HEK293T (cell line): ENCODE measurements at regions not wholly inside any gene's neighbourhood (a gene's known extent, or its start where the extent isn't known, plus 50 kb on each side); places are given as distances from the start of the nearest gene placed in this dataset.

ENCODE experiments used
- CTCF ChIA-PET: fragments of 350-600 bp; formaldehyde crosslinking; extraction: SDS; loops from one replicate; lab custom pipeline; 2021; ENCODE audit warnings: antibody characterized with exemption, inconsistent platforms; lab: Yijun Ruan, JAX
- POLR2A ChIA-PET: fragments of 350-600 bp; formaldehyde crosslinking; extraction: SDS; loops from one replicate; lab custom pipeline; 2020; ENCODE audit warnings: antibody characterized with exemption, inconsistent platforms; lab: Yijun Ruan, JAX
- DNase-seq: peaks from one replicate; pipeline ENCODE4 v3.0.0; 2012; ENCODE audit warnings: mixed read lengths; ENCODE audit errors: extremely low spot score
- ARNT ChIP-seq: fragments of 450-650 bp; IDR thresholded peaks from 2 replicates; pipeline ENCODE4 v1.6.1; 2017; ENCODE audit warnings: mild to moderate bottlenecking
- BHLHE40 ChIP-seq: fragments of 450-650 bp; IDR thresholded peaks from 2 replicates; pipeline ENCODE4 v1.6.1; 2016; ENCODE audit warnings: mild to moderate bottlenecking, moderate library complexity, borderline replicate concordance
- CTBP1 ChIP-seq: fragments of 450-650 bp; IDR thresholded peaks from 2 replicates; pipeline ENCODE4 v1.6.1; 2016; ENCODE audit warnings: borderline replicate concordance
- ELF4 ChIP-seq: fragments of 450-650 bp; IDR thresholded peaks from 2 replicates; pipeline ENCODE4 v1.6.1; 2017; ENCODE audit warnings: antibody characterized with exemption
- FOXA1 ChIP-seq: fragments of 450-650 bp; IDR thresholded peaks from 2 replicates; pipeline ENCODE4 v1.6.1; 2016; ENCODE audit warnings: mild to moderate bottlenecking
- FOXK2 ChIP-seq: fragments of 450-650 bp; IDR thresholded peaks from 2 replicates; pipeline ENCODE4 v1.6.1; 2016; ENCODE audit warnings: mild to moderate bottlenecking
- FOXM1 ChIP-seq: fragments of 450-650 bp; IDR thresholded peaks from 2 replicates; pipeline ENCODE4 v1.6.1; 2017; ENCODE audit warnings: mild to moderate bottlenecking, borderline replicate concordance
- HDGF ChIP-seq: fragments of 450-650 bp; IDR thresholded peaks from 2 replicates; pipeline ENCODE4 v1.6.1; 2017; ENCODE audit warnings: antibody characterized with exemption, borderline replicate concordance
- L3MBTL2 ChIP-seq: fragments of 450-650 bp; conservative IDR thresholded peaks from 2 replicates; pipeline ENCODE4 v1.6.1; 2016; ENCODE audit warnings: mild to moderate bottlenecking
- LEF1 ChIP-seq: fragments of 450-650 bp; IDR thresholded peaks from 2 replicates; pipeline ENCODE4 v1.6.1; 2017; ENCODE audit warnings: mild to moderate bottlenecking, borderline replicate concordance
- NFRKB ChIP-seq: fragments of 450-650 bp; IDR thresholded peaks from 2 replicates; pipeline ENCODE4 v1.6.1; 2016; ENCODE audit warnings: mild to moderate bottlenecking, moderate library complexity
- PKNOX1 ChIP-seq: fragments of 450-650 bp; IDR thresholded peaks from 2 replicates; pipeline ENCODE4 v1.6.1; 2016
- SP1 ChIP-seq: fragments of 450-650 bp; IDR thresholded peaks from 2 replicates; pipeline ENCODE4 v1.6.1; 2017
- SUZ12 ChIP-seq: fragments of 450-650 bp; IDR thresholded peaks from 2 replicates; pipeline ENCODE4 v1.6.1; 2016; ENCODE audit warnings: mild to moderate bottlenecking
- TARDBP ChIP-seq: fragments of 450-650 bp; IDR thresholded peaks from 2 replicates; pipeline ENCODE4 v1.6.1; 2016
- ZNF384 ChIP-seq: fragments of 450-650 bp; IDR thresholded peaks from 2 replicates; pipeline ENCODE4 v1.6.1; 2016

GRCh38 chr1:189782295-189782694 lies 695.4 kb downstream of the BRINP3 start:
- POLR2A ChIA-PET: no interaction called here

GRCh38 chr1:189783456-189783855 lies 694.2 kb downstream of the BRINP3 start:
- ChIA-PET POLR2A (no interaction called here), CTCF (interaction anchor here (0.8 kb wide), 1 partner anchor 1155 kb away, joined by 3 read pairs; no protein-coding TSS in a partner anchor)
- DNase-seq: no peak
- TF ChIP-seq ELF4: no peak
- TF ChIP-seq SP1: no peak
- TF ChIP-seq PKNOX1: no peak
- TF ChIP-seq L3MBTL2: no peak
- no peak for TF ChIP-seq TARDBP
- no peak for TF ChIP-seq LEF1

More at GRCh38 chr1:189782295-189782694, 695.4 kb downstream of the BRINP3 start:
- no peak for DNase-seq
- CTCF ChIA-PET: no interaction called here
- no peak for TF ChIP-seq SUZ12
- no peak for TF ChIP-seq BHLHE40
- no peak for TF ChIP-seq ELF4
- TF ChIP-seq FOXM1: no peak
- no peak for TF ChIP-seq FOXK2
- no peak for TF ChIP-seq ZNF384
- TF ChIP-seq LEF1: no peak
- no peak for TF ChIP-seq TARDBP
- TF ChIP-seq NFRKB: no peak
- TF ChIP-seq PKNOX1: no peak
- no peak for TF ChIP-seq L3MBTL2

- DNase-seq: no peak
- no peak for TF ChIP-seq ARNT
- ChIA-PET POLR2A (no interaction called here), CTCF (no interaction called here)
These were observed 690.9 kb downstream of the BRINP3 start for GRCh38 chr1:189786761-189787160.

- TF ChIP-seq ELF4 (no peak), ZNF384 (no peak), FOXM1 (no peak), BHLHE40 (no peak), PKNOX1 (no peak), CTBP1 (no peak), LEF1 (no peak), ARNT (no peak), FOXA1 (no peak), TARDBP (no peak), HDGF (no peak), SUZ12 (no peak), L3MBTL2 (no peak), SP1 (no peak), NFRKB (no peak)
- ChIA-PET CTCF (no interaction called here), POLR2A (no interaction called here)
These were observed 690.5 kb downstream of the BRINP3 start for GRCh38 chr1:189787201-189787600.

DNA sequence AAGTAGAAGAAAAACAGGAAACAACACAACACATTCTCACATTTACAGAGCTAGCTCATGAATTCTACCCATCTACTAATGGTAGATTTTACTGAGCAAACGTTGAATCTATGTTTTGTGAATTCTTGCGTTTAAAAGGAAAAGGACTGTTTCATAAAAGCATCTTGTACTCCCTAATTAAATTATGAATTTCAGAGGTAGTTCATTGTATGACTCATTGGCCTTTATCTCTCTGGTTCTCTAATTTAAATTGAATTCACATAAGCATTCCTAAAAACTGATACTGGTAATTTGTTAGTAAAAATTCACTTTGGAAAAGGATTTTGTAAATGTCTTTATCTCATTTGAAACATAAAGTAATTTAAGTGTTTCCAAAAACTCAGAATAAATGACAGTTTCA lies 687.3 kb downstream of the BRINP3 start:
- ChIA-PET POLR2A (no interaction called here), CTCF (no interaction called here)
- TF ChIP-seq NFRKB (no peak), TARDBP (no peak), HDGF (no peak), BHLHE40 (no peak), PKNOX1 (no peak), FOXK2 (no peak), ELF4 (no peak), L3MBTL2 (no peak)

More at GRCh38 chr1:189787201-189787600, 690.5 kb downstream of the BRINP3 start:
- no peak for DNase-seq

GRCh38 chr1:189803364-189803763 lies 674.3 kb downstream of the BRINP3 start:
- DNase-seq: peak; percentile 10
- ChIA-PET POLR2A (no interaction called here), CTCF (no interaction called here)
- no peak for TF ChIP-seq FOXA1

More for the DNA sequence above, 687.3 kb downstream of the BRINP3 start:
- no peak for DNase-seq

GRCh38 chr1:189804352-189804751 lies 673.3 kb downstream of the BRINP3 start:
- no peak for DNase-seq
- POLR2A ChIA-PET: no interaction called here
- CTCF ChIA-PET: no interaction called here
- TF ChIP-seq SP1 (no peak), BHLHE40 (no peak), CTBP1 (no peak), ZNF384 (no peak), ELF4 (no peak), ARNT (no peak), NFRKB (no peak), FOXM1 (no peak), LEF1 (no peak), SUZ12 (no peak), FOXA1 (no peak), L3MBTL2 (no peak), FOXK2 (no peak), PKNOX1 (no peak)
